RKO (cell line): ENCODE measurements at regions not wholly inside any gene's neighbourhood (a gene's known extent, or its start where the extent isn't known, plus 50 kb on each side); places are given as distances from the start of the nearest gene placed in this dataset.
A peak's percentile ranks its signal among the peaks of the same experiment; 100 is the strongest.
"Not testable (repeated sequence)": the region's sequence is repeated elsewhere in the genome, so short reads cannot be mapped to it uniquely, and the experiment has no call there.

Experiments
- DNase-seq: peaks from one replicate; pipeline ENCODE4 v3.0.0-alpha.2; 2016; ENCODE audit warnings: low spot score

DNA sequence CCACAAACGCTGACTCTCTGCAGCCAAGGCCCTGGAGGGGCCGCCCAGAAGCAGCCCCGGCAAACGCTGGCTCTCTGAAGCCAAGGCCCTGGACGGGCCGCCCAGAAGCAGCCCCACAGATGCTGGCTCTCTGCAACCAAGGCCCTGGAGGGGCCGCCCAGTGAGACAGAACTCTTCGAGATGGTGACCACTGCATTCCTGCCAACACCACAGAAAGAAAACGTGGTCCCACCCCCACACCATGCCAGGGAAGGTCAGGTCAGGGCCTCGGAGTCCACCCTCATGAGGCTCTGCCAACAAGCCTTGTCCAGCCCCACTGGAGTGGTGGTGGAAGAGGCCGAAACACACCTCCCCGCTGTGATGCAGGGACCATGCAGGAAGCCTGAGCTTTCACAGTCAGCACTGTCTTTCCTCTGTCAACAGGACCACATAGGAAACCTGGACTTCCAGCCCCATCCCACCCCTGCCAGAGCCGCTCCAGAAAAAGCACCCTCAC, 97.5 kb downstream of the DLL1 start:
- no peak for DNase-seq

DNA sequence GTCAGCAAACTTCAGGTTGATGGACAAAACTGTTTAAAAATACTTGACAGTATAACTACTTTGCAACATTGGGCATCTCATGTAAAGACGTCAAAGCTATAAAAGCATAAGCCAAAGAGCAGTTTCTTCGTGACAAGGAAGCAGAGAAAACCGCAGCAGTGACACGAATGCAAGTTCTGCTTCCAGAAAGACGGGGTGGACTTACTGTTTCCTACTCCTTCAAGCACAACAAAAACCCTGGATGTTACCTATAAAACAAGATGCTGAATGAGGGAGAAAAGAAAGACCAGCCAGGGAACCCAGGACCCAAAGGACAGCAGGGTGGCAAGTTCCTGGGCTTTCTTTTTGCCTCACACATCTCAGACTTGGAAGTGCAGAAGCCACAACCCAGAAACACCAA, 98.0 kb downstream of the DLL1 start:
- DNase-seq, result no peak

DNA sequence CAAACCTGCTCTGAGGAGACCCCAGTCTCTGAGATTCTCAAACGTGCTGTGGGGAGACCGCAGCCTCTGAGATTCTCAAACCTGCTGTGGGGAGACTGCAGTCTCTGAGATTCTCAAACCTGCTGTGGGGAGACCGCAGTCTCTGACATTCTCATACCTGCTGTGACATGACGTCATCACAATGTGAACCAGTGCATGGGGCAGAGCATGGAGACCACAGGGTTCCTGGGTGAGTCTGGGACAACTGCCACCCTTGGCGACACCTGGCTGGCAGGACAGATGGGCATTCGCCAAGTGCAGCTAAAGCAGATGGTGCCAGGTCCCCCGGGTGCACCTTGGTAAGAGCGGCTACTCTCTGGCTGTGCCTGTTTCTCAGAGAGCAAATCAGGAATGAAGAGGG, 98.8 kb downstream of the DLL1 start:
- not testable (repeated sequence) for DNase-seq

DNA sequence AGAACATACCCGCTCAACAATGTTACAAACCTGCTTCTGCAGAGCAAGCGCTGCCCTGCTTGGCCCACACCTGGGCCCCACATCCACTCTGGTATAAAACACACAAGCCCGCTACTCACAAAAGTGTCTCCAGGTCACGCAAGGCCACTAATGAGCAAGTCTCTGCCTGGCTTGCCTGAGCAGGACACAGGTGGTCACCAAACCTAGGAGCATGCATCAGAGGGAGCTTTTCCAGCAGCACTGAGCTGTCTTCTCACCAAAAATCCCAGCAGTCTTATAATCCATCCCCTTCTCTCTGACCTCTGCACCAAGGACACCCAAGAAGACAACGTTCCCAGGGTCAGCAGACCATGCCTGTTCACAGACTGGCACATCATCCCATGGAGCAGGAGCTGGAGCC, 100.8 kb downstream of the DLL1 start:
- no peak for DNase-seq

DNA sequence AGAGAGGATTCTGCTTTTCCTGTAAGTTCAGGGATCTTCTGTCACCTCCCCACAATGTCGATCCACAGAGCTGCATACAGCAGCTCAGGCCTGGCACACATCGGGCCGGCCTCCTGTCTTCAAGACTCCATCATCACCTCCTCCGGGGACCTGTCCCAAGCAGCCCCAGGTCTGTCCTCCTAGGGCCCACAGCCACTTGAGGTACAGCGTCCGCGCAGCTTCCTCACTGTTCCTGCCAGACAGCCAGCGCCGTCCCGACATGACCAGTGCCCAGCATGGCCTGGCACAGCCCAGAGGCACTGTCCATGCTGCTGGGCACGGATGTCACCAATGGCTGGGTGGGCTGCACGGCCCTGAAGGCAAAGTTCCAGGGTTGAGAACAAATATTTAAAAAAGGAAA, 101.6 kb downstream of the DLL1 start:
- no peak for DNase-seq

DNA sequence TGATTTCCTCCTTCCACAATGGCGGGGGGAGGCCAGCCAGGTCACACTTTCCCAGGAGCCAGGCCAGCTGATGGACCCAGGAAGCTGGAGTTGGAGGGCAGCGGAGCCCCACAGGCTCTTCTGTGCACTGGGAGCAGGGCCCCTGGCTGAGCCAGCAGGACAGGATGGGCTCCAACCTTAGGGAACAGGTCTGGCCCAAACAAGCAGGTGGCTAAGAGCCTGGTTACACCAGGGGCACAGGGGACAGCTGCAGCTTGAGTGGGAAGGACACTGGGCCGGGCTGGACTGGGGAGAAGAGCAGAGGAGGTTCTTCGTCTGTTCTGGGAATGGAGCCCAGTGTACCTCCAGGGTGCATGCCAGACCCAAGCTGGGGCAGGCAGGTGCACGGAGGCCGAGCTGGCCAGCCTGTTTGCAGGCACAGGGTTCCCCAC, 102.3 kb downstream of the DLL1 start:
- DNase-seq, result no peak

DNA sequence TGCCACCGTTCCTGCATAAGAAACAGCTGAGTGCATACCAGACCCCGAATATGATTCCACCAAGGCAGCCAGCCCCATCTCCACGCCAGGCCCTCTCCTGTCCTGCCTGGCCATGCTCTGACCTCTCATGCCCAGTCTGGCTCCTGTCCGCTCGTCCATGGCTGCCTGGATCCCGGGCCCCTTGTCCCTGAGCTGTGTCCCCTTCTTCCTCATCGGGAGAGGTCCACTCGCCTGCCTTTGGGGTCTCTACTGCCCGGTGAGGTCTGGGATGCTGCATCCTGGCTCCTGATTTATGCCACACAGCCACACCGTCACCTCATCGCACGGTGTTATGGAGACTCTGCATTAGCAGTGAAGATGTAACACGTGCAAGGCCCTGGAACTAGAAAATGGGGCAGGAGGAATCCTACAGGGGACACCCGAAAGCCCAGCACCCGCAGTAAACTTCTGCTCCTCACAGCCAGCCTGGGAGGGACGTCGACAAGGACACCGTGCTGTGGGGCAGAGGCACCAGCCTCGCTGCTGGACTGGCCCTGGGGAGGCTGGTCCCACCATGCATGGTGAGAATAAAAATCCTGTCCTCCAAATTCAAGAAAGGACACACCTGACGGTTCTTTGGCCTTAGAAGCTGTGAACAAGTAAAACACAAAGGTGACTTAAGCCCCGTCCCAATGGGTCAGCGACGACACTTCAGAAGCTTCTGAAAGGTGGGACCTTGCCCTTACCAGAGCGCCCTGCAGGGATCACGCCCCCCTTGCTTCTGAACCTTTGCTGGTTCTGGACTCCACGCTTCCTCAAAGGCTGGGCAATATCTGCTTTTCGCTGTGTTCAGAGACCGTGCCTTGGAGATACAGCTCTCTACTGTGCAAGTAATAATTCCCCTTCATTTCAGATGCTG, 103.0 kb downstream of the DLL1 start:
- no peak for DNase-seq

DNA sequence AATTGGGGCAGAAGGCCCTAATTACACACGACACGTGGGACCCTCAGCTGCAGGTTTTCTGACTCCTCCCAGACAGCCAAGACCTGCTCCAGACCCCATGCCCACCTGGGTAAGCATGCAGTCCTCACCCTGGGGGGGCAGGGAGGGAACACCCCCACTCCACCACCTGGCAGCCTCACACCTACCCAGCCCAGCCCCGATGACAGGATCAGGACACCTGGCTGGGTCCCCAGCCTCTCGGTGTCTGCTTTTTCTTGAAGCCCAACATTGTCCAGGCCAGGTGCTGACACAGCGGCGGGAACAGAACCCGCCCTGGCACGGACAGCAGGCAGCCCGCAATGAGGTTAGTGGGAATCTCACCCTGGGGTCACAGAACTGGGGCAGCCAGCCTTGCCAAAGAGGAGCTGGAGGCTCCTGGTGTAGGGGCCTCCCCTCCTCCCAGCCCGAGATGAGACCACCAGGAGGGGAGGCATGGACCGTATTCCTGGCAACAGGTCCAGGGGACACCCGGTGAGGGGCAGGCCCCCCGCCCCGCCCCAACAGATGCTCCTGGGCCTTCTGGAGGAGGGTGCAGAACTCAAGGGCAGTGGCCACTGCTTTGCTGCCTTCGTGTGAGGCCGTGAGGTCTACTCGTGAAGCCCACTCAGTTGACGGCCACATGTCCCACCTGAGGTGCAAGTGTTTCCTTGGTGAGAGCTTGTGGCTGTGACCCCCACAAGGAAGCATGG, 103.8 kb downstream of the DLL1 start:
- no peak for DNase-seq

DNA sequence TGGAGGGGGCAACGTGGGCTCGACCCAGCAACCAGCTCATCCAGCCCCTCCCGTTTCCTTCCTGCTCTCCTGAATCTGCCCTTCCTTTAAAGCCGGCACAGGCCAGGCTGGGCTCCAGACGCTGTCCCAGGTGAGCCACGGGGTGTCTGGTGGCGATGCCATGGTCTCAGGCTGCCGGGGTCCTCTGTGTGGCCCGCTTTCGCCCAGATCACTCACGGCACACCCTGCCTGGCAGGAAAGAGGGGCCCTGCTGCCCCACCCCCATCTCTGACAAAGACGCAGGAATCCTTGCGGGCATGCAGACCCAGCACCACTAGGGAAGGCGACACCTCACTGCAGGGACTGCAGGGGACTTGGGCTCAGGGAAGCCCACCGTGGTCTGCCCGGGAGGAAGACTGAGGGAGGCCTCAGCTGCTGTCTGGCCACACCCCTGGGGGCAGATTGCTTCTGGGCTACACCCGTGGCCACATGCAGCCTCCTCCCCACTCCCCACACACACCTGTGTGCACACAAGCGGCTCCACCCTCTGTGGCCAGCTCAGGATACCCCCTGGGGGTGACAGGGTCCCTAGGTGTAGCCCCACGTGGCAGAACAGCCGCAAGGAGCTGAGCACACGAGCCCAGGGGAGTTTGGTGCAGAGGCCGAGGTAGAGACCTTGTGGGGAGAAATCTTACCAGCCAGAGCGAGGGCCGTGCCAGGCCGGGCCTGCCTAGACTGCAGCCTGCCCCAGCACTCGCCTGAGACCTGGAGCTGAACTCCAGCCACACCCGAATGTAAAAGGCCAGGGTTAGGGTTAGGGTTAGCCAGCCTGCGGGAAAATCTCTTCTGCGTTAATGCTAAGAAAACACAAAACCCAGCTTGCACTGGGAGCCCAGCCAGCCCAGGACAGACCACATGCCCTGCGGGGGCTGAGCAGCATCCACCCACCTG, 104.6 kb downstream of the DLL1 start:
- no peak for DNase-seq

DNA sequence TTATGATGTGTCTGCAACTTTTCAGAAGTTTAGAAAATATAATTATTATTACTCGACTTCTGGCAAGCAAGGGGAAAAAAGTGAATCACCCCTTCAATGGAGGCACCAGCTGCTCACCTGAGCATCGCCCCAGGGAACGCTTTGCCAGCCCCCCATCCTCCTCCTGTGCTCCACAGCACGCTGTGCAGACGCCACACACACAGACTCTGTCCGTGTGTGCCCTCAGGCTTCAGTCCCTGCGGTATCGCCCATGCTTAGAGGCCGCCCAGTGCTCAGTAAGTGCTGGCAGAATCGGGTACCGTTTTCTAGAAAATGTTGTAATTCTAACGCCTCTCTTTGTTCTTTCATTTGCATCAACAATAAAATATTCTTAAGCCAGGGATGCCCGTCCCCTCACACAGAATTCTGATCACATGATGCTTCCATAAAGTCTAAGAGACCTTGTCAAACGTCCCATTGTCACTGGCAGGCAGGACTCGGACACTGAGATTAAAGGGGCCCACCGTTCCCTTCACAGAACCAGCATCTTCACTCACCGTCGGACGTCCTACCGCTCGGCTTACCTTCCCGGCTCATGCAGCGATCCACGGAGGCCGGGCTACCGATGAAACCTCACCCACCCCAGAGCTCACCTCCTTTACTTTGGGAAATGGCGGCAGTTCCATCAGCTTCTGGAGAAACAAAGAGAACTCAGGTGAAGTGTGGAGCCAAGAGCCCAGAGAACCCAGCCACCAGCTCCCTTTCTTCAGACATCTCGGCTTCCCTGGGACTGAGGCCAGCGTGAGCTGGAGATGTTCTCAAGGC, 105.5 kb downstream of the DLL1 start:
- no peak for DNase-seq

DNA sequence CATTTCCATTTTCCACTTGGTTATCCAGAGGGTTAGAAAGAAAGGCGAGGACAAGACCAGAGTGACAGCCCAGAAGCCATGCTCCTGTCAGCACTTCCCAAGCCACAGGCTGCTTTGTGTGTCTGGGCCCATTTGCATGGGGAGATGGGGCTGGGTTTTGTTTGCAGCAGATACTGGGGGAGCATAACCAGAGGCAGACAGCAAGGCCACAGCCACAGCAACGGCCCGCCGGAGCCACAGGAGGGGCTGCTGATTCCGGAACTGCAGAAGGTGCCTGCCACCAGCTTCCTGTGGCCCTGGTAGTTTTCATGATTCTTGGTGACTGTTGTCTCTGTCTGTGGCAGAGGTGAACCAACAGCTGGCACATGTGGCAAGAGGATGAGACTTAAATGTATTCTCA, 106.6 kb downstream of the DLL1 start:
- no peak for DNase-seq

DNA sequence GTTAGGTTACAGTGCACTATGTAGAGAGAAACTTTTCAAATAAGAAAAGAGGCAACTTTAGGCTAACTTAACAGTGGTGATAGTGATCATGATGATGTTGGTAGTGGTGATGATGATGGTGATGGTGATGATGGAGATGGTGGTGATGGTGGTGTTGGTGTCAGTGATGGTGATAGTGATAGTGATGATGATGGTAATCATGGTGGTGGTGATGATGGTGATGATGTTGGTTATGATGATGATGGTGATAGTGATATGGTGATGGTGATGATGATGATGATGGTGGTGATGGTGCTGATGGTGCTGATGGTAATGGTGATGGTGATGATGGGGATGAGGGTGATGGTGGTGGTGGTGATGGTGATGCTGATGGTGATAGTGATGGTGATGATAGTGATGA, 107.4 kb downstream of the DLL1 start:
- no peak for DNase-seq

DNA sequence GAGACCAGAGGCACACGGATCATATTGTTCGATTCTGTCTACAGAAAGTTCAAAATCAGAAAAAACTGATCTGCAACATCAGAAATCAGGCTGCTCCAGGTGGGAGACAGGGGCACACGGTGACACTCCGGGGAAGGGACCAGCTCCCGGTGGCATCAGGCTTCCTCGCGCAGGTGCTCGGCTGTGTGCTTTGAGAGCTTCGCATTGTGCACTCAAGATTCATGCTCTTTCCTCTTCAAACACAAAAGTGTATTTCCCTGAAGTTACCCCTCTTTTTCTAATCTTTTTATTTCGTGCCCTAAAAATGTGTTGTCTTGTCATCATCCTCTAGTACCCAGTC, 108.1 kb downstream of the DLL1 start:
- no peak for DNase-seq

DNA sequence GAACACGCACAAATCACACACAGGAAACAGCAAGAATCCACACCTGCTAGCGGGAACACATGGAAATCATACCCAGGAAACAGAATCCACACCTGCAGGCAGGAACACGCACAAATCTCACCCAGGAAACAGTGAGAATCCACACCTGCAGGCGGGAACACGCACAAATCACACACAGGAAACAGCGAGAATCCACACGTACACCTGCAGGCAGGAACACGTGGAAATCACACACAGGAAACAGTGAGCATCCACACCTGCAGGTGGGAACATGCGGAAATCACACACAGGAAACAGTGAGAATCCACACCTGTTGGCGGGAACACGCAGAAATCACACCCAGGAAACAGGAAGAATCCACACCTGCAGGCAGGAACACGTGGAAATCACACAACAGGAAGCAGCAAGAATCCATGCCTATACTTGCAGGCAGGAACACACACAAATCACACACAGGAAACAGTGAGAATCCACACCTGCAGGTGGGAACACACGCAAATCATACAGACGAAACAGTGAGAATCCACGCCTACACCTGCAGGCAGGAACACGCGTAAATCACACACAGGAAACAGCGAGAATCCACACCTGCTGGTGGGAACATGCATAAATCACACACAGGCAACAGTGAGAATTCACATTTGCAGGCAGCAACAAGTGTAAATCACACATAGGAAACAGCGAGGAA, 108.6 kb downstream of the DLL1 start:
- DNase-seq, result no peak

DNA sequence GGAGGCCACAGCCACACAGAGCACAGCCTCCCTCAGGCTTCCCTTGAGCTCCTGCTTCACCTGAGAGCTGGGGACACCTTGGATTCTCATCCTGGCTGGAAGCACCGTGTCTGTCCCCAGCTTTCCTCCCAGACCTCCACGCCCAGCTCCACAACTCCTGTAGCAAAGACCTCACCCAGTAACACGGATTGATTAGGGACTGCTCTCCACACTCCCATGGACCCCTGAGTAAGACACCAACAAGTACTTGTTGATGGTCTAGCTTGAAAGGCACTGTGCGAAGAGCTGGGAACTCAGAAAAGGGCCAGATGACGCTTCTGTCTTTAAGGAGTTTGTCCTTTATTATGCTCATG, 109.6 kb downstream of the DLL1 start:
- no peak for DNase-seq

DNA sequence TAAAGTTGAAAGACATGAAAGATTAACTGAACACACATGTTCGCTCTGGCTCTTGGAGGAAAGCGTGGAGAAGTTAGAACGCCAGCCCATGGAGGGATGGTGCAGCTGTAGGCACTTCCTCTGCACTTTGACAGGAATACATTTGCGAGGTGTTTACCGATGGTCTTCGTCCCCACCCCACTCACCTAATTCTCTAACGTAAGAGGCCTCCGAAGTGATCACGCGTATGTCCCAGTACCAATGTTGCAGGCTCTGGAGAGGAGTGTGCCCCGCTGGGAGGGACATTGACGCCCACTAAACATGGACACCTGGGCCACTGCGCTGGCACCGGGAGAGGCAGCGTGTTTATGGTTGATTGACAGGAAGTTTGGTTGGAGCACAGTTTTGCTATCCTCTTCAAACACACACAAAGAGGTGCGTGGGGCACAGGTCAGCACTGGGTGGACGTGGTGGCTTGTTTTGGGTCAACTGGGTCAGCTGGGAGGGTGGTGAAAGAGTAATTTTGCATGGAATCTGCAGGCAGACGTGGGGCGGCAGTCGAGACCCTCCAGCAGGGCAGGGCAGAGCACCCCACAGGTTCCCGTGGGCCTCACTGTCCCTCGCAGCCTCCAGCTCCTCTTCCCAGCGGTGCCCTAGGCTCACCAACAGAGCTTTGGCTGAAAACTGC, 110.1 kb downstream of the DLL1 start:
- no peak for DNase-seq

DNA sequence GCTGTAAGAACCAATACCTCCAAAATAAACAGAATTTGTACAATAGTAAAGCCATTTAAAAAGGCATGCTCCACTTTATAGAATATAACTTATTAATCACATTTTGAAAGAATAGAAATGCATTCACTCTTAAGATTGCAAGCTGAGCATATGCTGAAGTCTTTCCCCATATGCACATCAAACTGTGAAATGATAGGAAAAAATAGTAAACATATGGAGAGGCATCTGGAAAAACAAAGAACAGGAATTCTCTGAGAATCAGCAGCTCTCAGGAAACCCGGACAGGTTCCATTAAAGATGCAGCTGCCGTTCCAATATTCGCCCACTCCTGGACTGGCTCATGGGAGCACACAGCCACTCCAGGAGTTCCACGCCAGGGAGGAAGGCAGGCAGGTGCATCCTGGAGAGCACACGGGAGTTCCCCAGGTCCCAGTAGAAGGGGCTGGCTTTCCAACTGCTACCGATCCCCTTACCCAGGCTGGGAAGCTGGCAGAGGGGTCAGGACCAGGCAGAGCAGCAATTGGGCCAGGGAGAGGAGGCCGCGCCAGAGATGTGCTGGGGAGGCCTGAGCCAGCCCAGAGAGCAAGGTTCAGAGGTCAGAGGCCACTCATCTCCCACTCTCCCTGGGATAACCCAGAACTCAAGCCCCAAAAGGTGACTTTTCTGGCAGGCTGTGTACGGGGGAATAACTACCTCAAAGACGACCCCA, 111.1 kb downstream of the DLL1 start:
- DNase-seq, result no peak

DNA sequence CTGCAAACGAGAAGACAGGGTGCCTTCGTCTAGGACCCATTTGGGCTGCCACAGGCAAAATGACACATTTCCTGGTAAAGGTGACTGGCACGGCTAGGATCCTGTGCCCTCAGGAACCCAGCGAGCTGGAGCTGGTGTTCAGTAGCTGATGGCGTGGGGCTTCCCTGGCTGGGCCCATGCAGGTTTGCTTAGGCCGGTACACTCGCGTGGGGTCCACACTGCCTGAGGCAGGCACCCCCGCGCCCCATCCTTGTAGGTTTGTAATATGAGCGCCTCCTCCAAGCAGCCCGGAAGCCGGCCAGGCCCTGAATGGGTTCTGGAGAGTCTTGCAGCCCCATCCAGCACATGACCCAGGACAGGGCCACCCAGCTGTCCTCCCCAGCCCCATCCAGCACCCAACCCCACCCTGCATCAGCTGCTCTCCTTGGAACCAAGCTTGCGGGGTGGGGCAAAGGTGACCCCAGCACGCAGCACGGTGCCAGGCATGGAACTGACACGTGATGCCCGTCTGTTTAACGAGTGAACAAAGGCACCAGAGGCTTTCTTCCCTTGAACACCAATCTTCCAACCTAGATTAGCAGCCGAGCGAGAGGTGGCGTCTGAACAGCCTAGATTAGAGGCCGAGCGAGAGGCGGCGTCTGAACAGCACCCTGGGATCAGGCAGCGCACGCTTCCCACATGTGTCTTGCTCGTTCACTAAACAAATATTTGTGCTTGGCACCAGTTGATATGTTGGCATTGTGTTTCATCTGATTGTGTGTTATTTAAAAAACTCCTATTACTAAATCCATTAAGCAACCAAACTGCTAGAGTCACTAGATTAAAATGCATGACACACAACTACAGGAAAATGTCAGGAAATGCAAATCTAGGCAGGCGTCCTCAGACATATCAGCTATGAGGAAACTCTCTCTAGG, 112.1 kb downstream of the DLL1 start:
- peak; percentile 60 for DNase-seq
